ENCODE measurements at regions not wholly inside any gene's neighbourhood (a gene's known extent, or its start where the extent isn't known, plus 50 kb on each side); places are given as distances from the start of the nearest gene placed in this dataset.

- H4K91ac ChIP-seq (ENCODE audit: low read depth, low read length): no peak overlapping the region
- no CpG with 5 or more reads among the region's 3 CpGs for WGBS (ENCODE audit: extremely low coverage, insufficient coverage, insufficient read length)
- no peak overlapping the region for H3K4ac ChIP-seq (ENCODE audit: low read depth, low read length)
- no peak overlapping the region for H2BK120ac ChIP-seq (ENCODE audit: insufficient read depth, low read length, poor library complexity)
- H4K12ac ChIP-seq (ENCODE audit: low read depth, low read length): no peak overlapping the region
- H3K79me2 ChIP-seq (ENCODE audit: control insufficient read depth, insufficient read depth, low read length, poor library complexity): no peaks in the 10 kb centered on the region
- H2BK5ac ChIP-seq (ENCODE audit: low read depth, low read length, poor library complexity): no peak overlapping the region
- no peak overlapping the region for H2AK5ac ChIP-seq (ENCODE audit: low read length)
- H3K79me1 ChIP-seq (ENCODE audit: low read length): peaks cover 2% of the 10 kb centered on the region
- H2BK12ac ChIP-seq (ENCODE audit: low read length): no peak overlapping the region
- no peaks in the 10 kb centered on the region for H3K9me3 ChIP-seq (ENCODE audit: insufficient read depth, low read depth, low read length)
- no peak for DNase-seq
- no peak overlapping the region for H3K4me3 ChIP-seq (ENCODE audit: low read depth, low read length)
- no peak overlapping the region for H3K4me2 ChIP-seq (ENCODE audit: low read length)
- no peak overlapping the region for H3K9ac ChIP-seq (ENCODE audit: low read length)
- no peaks in the 10 kb centered on the region for H3K36me3 ChIP-seq (ENCODE audit: control insufficient read depth in 1 of 2, insufficient read depth in 2 of 2, low read length in 2 of 2)
- no peak overlapping the region for H3K18ac ChIP-seq (ENCODE audit: low read length)
- H3K23ac ChIP-seq (ENCODE audit: low read length): no peak overlapping the region
- no peak overlapping the region for H4K8ac ChIP-seq (ENCODE audit: low read depth, low read length)
- no peak overlapping the region for H2AFZ ChIP-seq (ENCODE audit: insufficient read depth, low read length, poor library complexity)
- H3K4me1 ChIP-seq (ENCODE audit: control insufficient read depth in 1 of 2, insufficient read depth in 2 of 2, low read length in 2 of 2): peaks cover 0 to 6% of the 10 kb centered on the region in 2 experiments
- no peaks in the 10 kb centered on the region for H3K27me3 ChIP-seq (ENCODE audit: insufficient read depth, low read length)
- no peak overlapping the region for H3K14ac ChIP-seq (ENCODE audit: low read length)
- no peak overlapping the region for H3K27ac ChIP-seq (ENCODE audit: low read depth, low read length)
Measured at GRCh38 chr5:164000819-164001218, 495.4 kb downstream of the MAT2B start.

- no peaks in the 10 kb centered on the region for H3K9me3 ChIP-seq (ENCODE audit: insufficient read depth, low read depth, low read length)
- H2BK12ac ChIP-seq (ENCODE audit: low read length): no peak overlapping the region
- WGBS (ENCODE audit: extremely low coverage, insufficient coverage, insufficient read length): no CpG with 5 or more reads among the region's 3 CpGs
- H2AFZ ChIP-seq (ENCODE audit: insufficient read depth, low read length, poor library complexity): no peak overlapping the region
- H3K4me2 ChIP-seq (ENCODE audit: low read length): peak overlapping the region; percentile 47
- H2BK120ac ChIP-seq (ENCODE audit: insufficient read depth, low read length, poor library complexity): no peak overlapping the region
- DNase-seq: no peak
- H3K4me1 ChIP-seq (ENCODE audit: control insufficient read depth in 1 of 2, insufficient read depth in 2 of 2, low read length in 2 of 2): peaks cover 0 to 6% of the 10 kb centered on the region in 2 experiments
- no peaks in the 10 kb centered on the region for H3K36me3 ChIP-seq (ENCODE audit: control insufficient read depth in 1 of 2, insufficient read depth in 2 of 2, low read length in 2 of 2)
- H3K18ac ChIP-seq (ENCODE audit: low read length): no peak overlapping the region
- peak overlapping the region; percentile 10 for H3K27ac ChIP-seq (ENCODE audit: low read depth, low read length)
- no peak overlapping the region for H2BK5ac ChIP-seq (ENCODE audit: low read depth, low read length, poor library complexity)
- H3K79me1 ChIP-seq (ENCODE audit: low read length): peaks cover 2% of the 10 kb centered on the region
- no peak overlapping the region for H3K4me3 ChIP-seq (ENCODE audit: low read depth, low read length)
- H3K27me3 ChIP-seq (ENCODE audit: insufficient read depth, low read length): no peaks in the 10 kb centered on the region
- H4K8ac ChIP-seq (ENCODE audit: low read depth, low read length): no peak overlapping the region
- H3K79me2 ChIP-seq (ENCODE audit: control insufficient read depth, insufficient read depth, low read length, poor library complexity): no peaks in the 10 kb centered on the region
- H4K12ac ChIP-seq (ENCODE audit: low read depth, low read length): no peak overlapping the region
- H3K23ac ChIP-seq (ENCODE audit: low read length): no peak overlapping the region
- H2AK5ac ChIP-seq (ENCODE audit: low read length): no peak overlapping the region
- no peak overlapping the region for H3K9ac ChIP-seq (ENCODE audit: low read length)
- no peak overlapping the region for H3K14ac ChIP-seq (ENCODE audit: low read length)
- no peak overlapping the region for H4K91ac ChIP-seq (ENCODE audit: low read depth, low read length)
- H3K4ac ChIP-seq (ENCODE audit: low read depth, low read length): no peak overlapping the region
Measured at GRCh38 chr5:164002214-164002613, 496.8 kb downstream of the MAT2B start.

- H2BK5ac ChIP-seq (ENCODE audit: low read depth, low read length, poor library complexity): no peak overlapping the region
- H2BK120ac ChIP-seq (ENCODE audit: insufficient read depth, low read length, poor library complexity): no peak overlapping the region
- H2BK12ac ChIP-seq (ENCODE audit: low read length): peak overlapping the region; percentile 11
- H3K23ac ChIP-seq (ENCODE audit: low read length): no peak overlapping the region
- H3K9me3 ChIP-seq (ENCODE audit: insufficient read depth, low read depth, low read length): no peaks in the 10 kb centered on the region
- H3K14ac ChIP-seq (ENCODE audit: low read length): no peak overlapping the region
- no peaks in the 10 kb centered on the region for H3K36me3 ChIP-seq (ENCODE audit: control insufficient read depth in 1 of 2, insufficient read depth in 2 of 2, low read length in 2 of 2)
- no peak overlapping the region for H2AK5ac ChIP-seq (ENCODE audit: low read length)
- no peak overlapping the region for H4K91ac ChIP-seq (ENCODE audit: low read depth, low read length)
- no peaks in the 10 kb centered on the region for H3K27me3 ChIP-seq (ENCODE audit: insufficient read depth, low read length)
- peaks cover 0 to 6% of the 10 kb centered on the region in 2 experiments for H3K4me1 ChIP-seq (ENCODE audit: control insufficient read depth in 1 of 2, insufficient read depth in 2 of 2, low read length in 2 of 2)
- H4K12ac ChIP-seq (ENCODE audit: low read depth, low read length): no peak overlapping the region
- H3K18ac ChIP-seq (ENCODE audit: low read length): no peak overlapping the region
- H3K27ac ChIP-seq (ENCODE audit: low read depth, low read length): peak overlapping the region; percentile 21
- no peak overlapping the region for H2AFZ ChIP-seq (ENCODE audit: insufficient read depth, low read length, poor library complexity)
- H3K4me3 ChIP-seq (ENCODE audit: low read depth, low read length): no peak overlapping the region
- peaks cover 2% of the 10 kb centered on the region for H3K79me1 ChIP-seq (ENCODE audit: low read length)
- H3K4ac ChIP-seq (ENCODE audit: low read depth, low read length): no peak overlapping the region
- no peak overlapping the region for H3K9ac ChIP-seq (ENCODE audit: low read length)
- peak overlapping the region; percentile 47 for H3K4me2 ChIP-seq (ENCODE audit: low read length)
- WGBS (ENCODE audit: extremely low coverage, insufficient coverage, insufficient read length): no CpG with 5 or more reads among the region's 3 CpGs
- H3K79me2 ChIP-seq (ENCODE audit: control insufficient read depth, insufficient read depth, low read length, poor library complexity): no peaks in the 10 kb centered on the region
- H4K8ac ChIP-seq (ENCODE audit: low read depth, low read length): no peak overlapping the region
- DNase-seq: no peak
Measured at GRCh38 chr5:164002628-164003027, 497.2 kb downstream of the MAT2B start.

- Histone ChIP-seq H3K18ac (ENCODE audit: low read length) (no peak overlapping the region), H3K4me2 (ENCODE audit: low read length) (no peak overlapping the region), H3K14ac (ENCODE audit: low read length) (no peak overlapping the region), H3K79me2 (ENCODE audit: control insufficient read depth, insufficient read depth, low read length, poor library complexity) (no peaks in the 10 kb centered on the region), H3K4me1 (ENCODE audit: control insufficient read depth in 1 of 2, insufficient read depth in 2 of 2, low read length in 2 of 2) (peaks cover 0 to 6% of the 10 kb centered on the region in 2 experiments), H4K91ac (ENCODE audit: low read depth, low read length) (no peak overlapping the region), H3K27ac (ENCODE audit: low read depth, low read length) (no peak overlapping the region), H3K23ac (ENCODE audit: low read length) (no peak overlapping the region), H3K79me1 (ENCODE audit: low read length) (peaks cover 2% of the 10 kb centered on the region), H2AK5ac (ENCODE audit: low read length) (no peak overlapping the region), H2BK12ac (ENCODE audit: low read length) (no peak overlapping the region), H3K36me3 (ENCODE audit: control insufficient read depth in 1 of 2, insufficient read depth in 2 of 2, low read length in 2 of 2) (no peaks in the 10 kb centered on the region), H3K9ac (ENCODE audit: low read length) (no peak overlapping the region), H4K8ac (ENCODE audit: low read depth, low read length) (no peak overlapping the region), H3K9me3 (ENCODE audit: insufficient read depth, low read depth, low read length) (no peaks in the 10 kb centered on the region), H4K12ac (ENCODE audit: low read depth, low read length) (no peak overlapping the region), H3K4me3 (ENCODE audit: low read depth, low read length) (no peak overlapping the region), H2BK5ac (ENCODE audit: low read depth, low read length, poor library complexity) (no peak overlapping the region), H2BK120ac (ENCODE audit: insufficient read depth, low read length, poor library complexity) (no peak overlapping the region), H3K4ac (ENCODE audit: low read depth, low read length) (no peak overlapping the region), H2AFZ (ENCODE audit: insufficient read depth, low read length, poor library complexity) (no peak overlapping the region), H3K27me3 (ENCODE audit: insufficient read depth, low read length) (no peaks in the 10 kb centered on the region)
- no CpG with 5 or more reads among the region's 1 CpG for WGBS (ENCODE audit: extremely low coverage, insufficient coverage, insufficient read length)
- DNase-seq: no peak
Measured at GRCh38 chr5:164005071-164005470, 499.7 kb downstream of the MAT2B start.

Measured in trophoblast cell (in vitro differentiated cells and primary cell).